ENCODE measurements at regions not wholly inside any gene's neighbourhood (a gene's known extent, or its start where the extent isn't known, plus 50 kb on each side); places are given as distances from the start of the nearest gene placed in this dataset.
"Not testable (repeated sequence)": the region's sequence is repeated elsewhere in the genome, so short reads cannot be mapped to it uniquely, and the experiment has no call there.

DNA sequence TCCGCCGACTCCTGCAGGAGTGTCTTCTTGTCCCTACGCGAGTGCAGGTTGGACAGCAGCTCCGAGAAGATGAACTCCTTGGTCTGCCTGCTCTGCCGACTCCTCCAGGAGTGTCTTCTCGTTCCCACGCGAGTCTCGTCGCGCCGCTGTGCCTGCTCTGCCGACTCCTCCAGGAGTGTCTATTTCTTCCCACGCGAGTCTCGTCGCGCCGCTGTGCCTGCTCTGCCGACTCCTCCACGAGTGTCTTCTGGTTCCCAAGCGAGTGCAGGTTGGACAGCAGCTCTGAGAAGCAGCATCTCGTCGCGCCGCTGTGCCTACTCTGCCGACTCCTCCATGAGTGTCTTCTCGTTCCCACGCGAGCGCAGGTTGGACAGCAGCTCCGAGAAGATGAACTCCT lies 66.6 kb upstream of the LYSMD4 start:
- RAD21 ChIA-PET (ENCODE audit: low non-redundant PET in 1 of 2, low total read pairs in 2 of 2, uncharacterized antibody in 2 of 2, unreplicated experiment in 2 of 2); H3K79me2 ChIP-seq (ENCODE audit: insufficient read depth, low read length); H3K4me1 ChIP-seq (ENCODE audit: control insufficient read depth in 1 of 2, insufficient read depth in 2 of 2, low read length in 2 of 2); H3K4me2 ChIP-seq (ENCODE audit: low read length); H3K27ac ChIP-seq (ENCODE audit: low read depth, low read length); H4K20me1 ChIP-seq (ENCODE audit: insufficient read depth); ATAC-seq; POLR2A ChIA-PET; H3K9me2 ChIP-seq (ENCODE audit: insufficient read depth); CTCF ChIA-PET; H3K27me3 ChIP-seq (ENCODE audit: insufficient read depth, low read length); H3K4me3 ChIP-seq (replicated peaks in 1 of 2; ENCODE audit: low read depth in 1 of 2, low read length in 2 of 2); H3K9ac ChIP-seq (ENCODE audit: low read length); H3K9me3 ChIP-seq (ENCODE audit: control insufficient read depth in 1 of 2, insufficient read depth in 1 of 2, low read depth in 1 of 2, low read length in 2 of 2); BruUV-seq (replicated peaks); DNase-seq (ENCODE audit: low read depth, low spot score); H3K36me3 ChIP-seq (ENCODE audit: control insufficient read depth in 1 of 2, insufficient read depth in 2 of 2, low read length in 2 of 2); H2AFZ ChIP-seq (ENCODE audit: low read depth, low read length, poor library complexity, severe bottlenecking): not testable (repeated sequence)
- intact Hi-C loops (cut with micrococcal nuclease), result loop anchor here (5.0 kb wide), 1 partner anchor 528 kb away; no protein-coding TSS in a partner anchor

DNA sequence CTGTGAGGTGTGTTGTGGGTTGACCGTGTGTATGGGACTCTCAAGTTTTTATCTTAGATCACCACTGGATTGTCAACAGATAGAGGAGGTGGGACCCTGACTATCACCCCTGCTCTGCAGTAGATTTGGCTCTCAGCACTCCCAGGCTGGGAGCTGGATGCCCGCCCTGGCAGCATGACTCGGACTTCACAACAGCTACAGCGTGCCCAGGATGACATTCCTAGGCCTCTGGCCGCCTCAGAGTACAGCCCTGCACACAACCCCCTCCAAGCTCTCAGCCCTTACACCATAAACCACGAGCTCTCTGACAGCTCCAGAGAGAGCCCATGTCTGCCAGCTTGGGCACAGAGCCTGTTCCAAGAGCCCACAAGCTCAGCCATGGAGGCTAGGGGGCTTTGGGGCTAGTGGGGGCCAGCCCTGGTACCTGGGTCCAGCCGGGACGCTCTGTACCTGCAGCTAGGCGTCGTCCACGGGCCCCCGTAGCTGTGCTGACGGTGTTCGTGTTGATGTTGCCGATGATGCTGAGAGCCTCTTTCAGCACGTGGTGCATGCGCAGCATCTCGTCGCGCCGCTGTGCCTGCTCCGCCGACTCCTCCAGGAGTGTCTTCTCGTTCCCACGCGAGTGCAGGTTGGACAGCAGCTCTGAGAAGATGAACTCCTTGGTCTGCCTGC lies 66.1 kb upstream of the LYSMD4 start:
- H3K27ac ChIP-seq (ENCODE audit: low read depth, low read length); H2AFZ ChIP-seq (ENCODE audit: low read depth, low read length, poor library complexity, severe bottlenecking); H3K4me1 ChIP-seq (ENCODE audit: control insufficient read depth in 1 of 2, insufficient read depth in 2 of 2, low read length in 2 of 2); H3K9me3 ChIP-seq (ENCODE audit: control insufficient read depth in 1 of 2, insufficient read depth in 1 of 2, low read depth in 1 of 2, low read length in 2 of 2); BruUV-seq (replicated peaks); DNase-seq (ENCODE audit: low read depth, low spot score); ATAC-seq; H4K20me1 ChIP-seq (ENCODE audit: insufficient read depth); H3K9me2 ChIP-seq (ENCODE audit: insufficient read depth); H3K9ac ChIP-seq (ENCODE audit: low read length); H3K79me2 ChIP-seq (ENCODE audit: insufficient read depth, low read length); H3K27me3 ChIP-seq (ENCODE audit: insufficient read depth, low read length); H3K36me3 ChIP-seq (ENCODE audit: control insufficient read depth in 1 of 2, insufficient read depth in 2 of 2, low read length in 2 of 2); POLR2A ChIA-PET; H3K4me2 ChIP-seq (ENCODE audit: low read length); H3K4me3 ChIP-seq (replicated peaks in 1 of 2; ENCODE audit: low read depth in 1 of 2, low read length in 2 of 2); RAD21 ChIA-PET (ENCODE audit: low non-redundant PET in 1 of 2, low total read pairs in 2 of 2, uncharacterized antibody in 2 of 2, unreplicated experiment in 2 of 2): not testable (repeated sequence)
- CTCF ChIA-PET, result interaction anchor here (1.1 kb wide), 1 partner anchor 527 kb away, joined by 4 read pairs; no protein-coding TSS in a partner anchor
- intact Hi-C loops (cut with micrococcal nuclease), result loop anchor here (5.0 kb wide), 1 partner anchor 527 kb away; no protein-coding TSS in a partner anchor

All from HCT116 (cell line).